ENCODE measurements at regions not wholly inside any gene's neighbourhood (a gene's known extent, or its start where the extent isn't known, plus 50 kb on each side); places are given as distances from the start of the nearest gene placed in this dataset.

- no peak for DNase-seq (ENCODE audit: low spot score)
- TF ChIP-seq RELA (CRISPR knock-in tag; IDR thresholded peaks at IDR 0.05; ENCODE audit: borderline replicate concordance), result no peak
- no peak for TF ChIP-seq SOX15 (CRISPR knock-in tag; IDR thresholded peaks at IDR 0.05)
- no peak for TF ChIP-seq NFATC4 (CRISPR knock-in tag; IDR thresholded peaks at IDR 0.05)
- no peak for TF ChIP-seq CDX4 (CRISPR knock-in tag; IDR thresholded peaks at IDR 0.05; ENCODE audit: borderline replicate concordance)
- TF ChIP-seq, protein P1, sequence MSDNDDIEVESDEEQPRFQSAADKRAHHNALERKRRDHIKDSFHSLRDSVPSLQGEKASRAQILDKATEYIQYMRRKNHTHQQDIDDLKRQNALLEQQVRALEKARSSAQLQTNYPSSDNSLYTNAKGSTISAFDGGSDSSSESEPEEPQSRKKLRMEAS (CRISPR knock-in tag; IDR thresholded peaks at IDR 0.05), result no peak
- TF ChIP-seq ZNF138 (CRISPR knock-in tag; conservative IDR thresholded peaks at IDR 0.05), result no peak
- no peak for TF ChIP-seq OVOL2 (CRISPR knock-in tag; IDR thresholded peaks at IDR 0.05; ENCODE audit: borderline replicate concordance)
- no peak for TF ChIP-seq ZNF416 (CRISPR knock-in tag; IDR thresholded peaks at IDR 0.05)
- TF ChIP-seq FOXJ3 (CRISPR knock-in tag; IDR thresholded peaks at IDR 0.05; ENCODE audit: borderline replicate concordance), result no peak
- TF ChIP-seq ZNF281 (CRISPR knock-in tag; IDR thresholded peaks at IDR 0.05), result no peak
- TF ChIP-seq HMGA2 (CRISPR knock-in tag; IDR thresholded peaks at IDR 0.05), result no peak
- no peak for TF ChIP-seq ZNF317 (CRISPR knock-in tag; IDR thresholded peaks at IDR 0.05; ENCODE audit: borderline replicate concordance, low read depth)
- TF ChIP-seq, protein P2, sequence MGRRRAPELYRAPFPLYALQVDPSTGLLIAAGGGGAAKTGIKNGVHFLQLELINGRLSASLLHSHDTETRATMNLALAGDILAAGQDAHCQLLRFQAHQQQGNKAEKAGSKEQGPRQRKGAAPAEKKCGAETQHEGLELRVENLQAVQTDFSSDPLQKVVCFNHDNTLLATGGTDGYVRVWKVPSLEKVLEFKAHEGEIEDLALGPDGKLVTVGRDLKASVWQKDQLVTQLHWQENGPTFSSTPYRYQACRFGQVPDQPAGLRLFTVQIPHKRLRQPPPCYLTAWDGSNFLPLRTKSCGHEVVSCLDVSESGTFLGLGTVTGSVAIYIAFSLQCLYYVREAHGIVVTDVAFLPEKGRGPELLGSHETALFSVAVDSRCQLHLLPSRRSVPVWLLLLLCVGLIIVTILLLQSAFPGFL (CRISPR knock-in tag; IDR thresholded peaks at IDR 0.05; ENCODE audit: borderline replicate concordance), result no peak
- no peak for TF ChIP-seq ZNF121 (CRISPR knock-in tag; IDR thresholded peaks at IDR 0.05)
- TF ChIP-seq GABPB1 (CRISPR knock-in tag; IDR thresholded peaks at IDR 0.05), result no peak
- TF ChIP-seq ETV6 (CRISPR knock-in tag; IDR thresholded peaks at IDR 0.05), result no peak
- no peak for TF ChIP-seq ESRRA (CRISPR knock-in tag; IDR thresholded peaks at IDR 0.05; ENCODE audit: borderline replicate concordance)
- H3K27ac Mint-ChIP-seq, result no peak overlapping the region
- no peaks in the 10 kb centered on the region for H3K27me3 Mint-ChIP-seq (ENCODE audit: low read depth)
- peaks cover 21% of the 10 kb centered on the region for H3K4me1 Mint-ChIP-seq
- ATAC-seq, result no peak
- H3K4me3 Mint-ChIP-seq, result no peak overlapping the region
- POLR2A ChIA-PET, result no interaction called here
- CTCF ChIA-PET, result no interaction called here
- H3K9me3 Mint-ChIP-seq, result no peaks in the 10 kb centered on the region
- H3K36me3 Mint-ChIP-seq, result no peaks in the 10 kb centered on the region
These were observed 369.1 kb upstream of the XYLT1 start for GRCh38 chr16:17839907-17840306.

DNA sequence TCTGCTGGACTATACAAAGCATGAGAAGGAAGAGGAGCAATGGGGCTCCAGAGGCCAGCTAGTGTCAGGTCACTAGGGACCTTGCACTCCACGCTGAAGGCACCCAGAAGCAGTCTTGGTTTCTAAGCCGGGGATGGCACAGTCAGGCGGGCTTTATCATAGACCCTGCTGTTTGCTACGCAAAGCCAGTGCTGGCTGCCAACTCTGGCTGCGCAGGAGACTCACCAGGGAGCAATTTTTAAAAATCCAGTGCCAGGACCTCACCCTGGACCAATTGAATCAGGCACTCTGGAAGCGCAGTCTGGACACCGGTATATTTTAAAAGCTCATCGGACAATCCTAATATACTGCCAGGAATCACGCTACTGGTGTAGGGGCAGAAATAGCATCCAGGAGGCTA lies 368.5 kb upstream of the XYLT1 start:
- no peak for DNase-seq (ENCODE audit: low spot score)
- Mint-ChIP-seq H3K36me3 (no peaks in the 10 kb centered on the region), H3K9me3 (no peaks in the 10 kb centered on the region), H3K27ac (no peak overlapping the region), H3K4me3 (no peak overlapping the region), H3K27me3 (ENCODE audit: low read depth) (no peaks in the 10 kb centered on the region), H3K4me1 (peaks cover 21% of the 10 kb centered on the region)
- CTCF ChIA-PET, result no interaction called here
- POLR2A ChIA-PET, result no interaction called here
- ATAC-seq, result no peak
- no peak for TF ChIP-seq OVOL2 (CRISPR knock-in tag; IDR thresholded peaks at IDR 0.05; ENCODE audit: borderline replicate concordance)
- no peak for TF ChIP-seq RORB (CRISPR knock-in tag; IDR thresholded peaks at IDR 0.05)
- TF ChIP-seq, protein P3, sequence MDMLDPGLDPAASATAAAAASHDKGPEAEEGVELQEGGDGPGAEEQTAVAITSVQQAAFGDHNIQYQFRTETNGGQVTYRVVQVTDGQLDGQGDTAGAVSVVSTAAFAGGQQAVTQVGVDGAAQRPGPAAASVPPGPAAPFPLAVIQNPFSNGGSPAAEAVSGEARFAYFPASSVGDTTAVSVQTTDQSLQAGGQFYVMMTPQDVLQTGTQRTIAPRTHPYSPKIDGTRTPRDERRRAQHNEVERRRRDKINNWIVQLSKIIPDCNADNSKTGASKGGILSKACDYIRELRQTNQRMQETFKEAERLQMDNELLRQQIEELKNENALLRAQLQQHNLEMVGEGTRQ (CRISPR knock-in tag; IDR thresholded peaks at IDR 0.05), result no peak
- no peak for TF ChIP-seq SMAD3 (CRISPR knock-in tag; IDR thresholded peaks at IDR 0.05; ENCODE audit: borderline replicate concordance)
- TF ChIP-seq ZNF671 (CRISPR knock-in tag; IDR thresholded peaks at IDR 0.05), result no peak
- no peak for TF ChIP-seq GTF2I (CRISPR knock-in tag; conservative IDR thresholded peaks at IDR 0.05)
- no peak for TF ChIP-seq SMAD4 (CRISPR knock-in tag; IDR thresholded peaks at IDR 0.05)
- TF ChIP-seq, protein P4, sequence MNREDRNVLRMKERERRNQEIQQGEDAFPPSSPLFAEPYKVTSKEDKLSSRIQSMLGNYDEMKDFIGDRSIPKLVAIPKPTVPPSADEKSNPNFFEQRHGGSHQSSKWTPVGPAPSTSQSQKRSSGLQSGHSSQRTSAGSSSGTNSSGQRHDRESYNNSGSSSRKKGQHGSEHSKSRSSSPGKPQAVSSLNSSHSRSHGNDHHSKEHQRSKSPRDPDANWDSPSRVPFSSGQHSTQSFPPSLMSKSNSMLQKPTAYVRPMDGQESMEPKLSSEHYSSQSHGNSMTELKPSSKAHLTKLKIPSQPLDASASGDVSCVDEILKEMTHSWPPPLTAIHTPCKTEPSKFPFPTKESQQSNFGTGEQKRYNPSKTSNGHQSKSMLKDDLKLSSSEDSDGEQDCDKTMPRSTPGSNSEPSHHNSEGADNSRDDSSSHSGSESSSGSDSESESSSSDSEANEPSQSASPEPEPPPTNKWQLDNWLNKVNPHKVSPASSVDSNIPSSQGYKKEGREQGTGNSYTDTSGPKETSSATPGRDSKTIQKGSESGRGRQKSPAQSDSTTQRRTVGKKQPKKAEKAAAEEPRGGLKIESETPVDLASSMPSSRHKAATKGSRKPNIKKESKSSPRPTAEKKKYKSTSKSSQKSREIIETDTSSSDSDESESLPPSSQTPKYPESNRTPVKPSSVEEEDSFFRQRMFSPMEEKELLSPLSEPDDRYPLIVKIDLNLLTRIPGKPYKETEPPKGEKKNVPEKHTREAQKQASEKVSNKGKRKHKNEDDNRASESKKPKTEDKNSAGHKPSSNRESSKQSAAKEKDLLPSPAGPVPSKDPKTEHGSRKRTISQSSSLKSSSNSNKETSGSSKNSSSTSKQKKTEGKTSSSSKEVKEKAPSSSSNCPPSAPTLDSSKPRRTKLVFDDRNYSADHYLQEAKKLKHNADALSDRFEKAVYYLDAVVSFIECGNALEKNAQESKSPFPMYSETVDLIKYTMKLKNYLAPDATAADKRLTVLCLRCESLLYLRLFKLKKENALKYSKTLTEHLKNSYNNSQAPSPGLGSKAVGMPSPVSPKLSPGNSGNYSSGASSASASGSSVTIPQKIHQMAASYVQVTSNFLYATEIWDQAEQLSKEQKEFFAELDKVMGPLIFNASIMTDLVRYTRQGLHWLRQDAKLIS (CRISPR knock-in tag; IDR thresholded peaks at IDR 0.05; ENCODE audit: borderline replicate concordance), result no peak
- TF ChIP-seq CBFB (CRISPR knock-in tag; IDR thresholded peaks at IDR 0.05; ENCODE audit: low read depth), result no peak
- no peak for TF ChIP-seq ZNF423 (CRISPR knock-in tag; IDR thresholded peaks at IDR 0.05)

All from WTC11 (cell line).